ENCODE measurements at regions not wholly inside any gene's neighbourhood (a gene's known extent, or its start where the extent isn't known, plus 50 kb on each side); places are given as distances from the start of the nearest gene placed in this dataset.

DNA sequence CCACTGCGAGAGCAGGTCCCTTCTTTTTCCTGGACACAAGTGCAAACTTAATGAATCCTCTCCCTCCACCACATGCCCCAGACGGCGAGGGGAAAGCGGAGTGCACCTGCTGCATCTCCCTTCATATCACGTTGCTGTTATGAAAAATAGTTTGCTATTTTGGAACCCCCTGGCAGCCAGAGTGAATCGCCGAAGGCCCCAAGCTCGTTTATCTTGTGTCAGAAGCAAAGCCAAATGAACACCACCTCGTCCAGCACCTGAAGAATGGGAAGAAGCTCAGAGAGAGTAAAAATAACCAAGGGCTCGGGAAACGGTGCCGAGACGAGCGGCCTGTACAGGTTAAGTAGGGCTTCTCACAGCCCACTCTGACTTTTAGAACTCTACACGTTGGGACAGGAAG is 394.6 kb upstream of the RORA start:
- peaks cover 10% of the 10 kb centered on the region for H3K27me3 ChIP-seq (ENCODE audit: low read depth, low read length)
- no peak overlapping the region for H3K9ac ChIP-seq (ENCODE audit: low read length)
- H3K4me2 ChIP-seq (ENCODE audit: low read length), result no peak overlapping the region
- no peaks in the 10 kb centered on the region for H3K79me2 ChIP-seq (ENCODE audit: low read length)
- no peaks in the 10 kb centered on the region for H3K36me3 ChIP-seq (replicated peaks; ENCODE audit: low read depth, low read length)
- H3K9me3 ChIP-seq (ENCODE audit: insufficient read depth, low read length), result no peaks in the 10 kb centered on the region
- no peak overlapping the region for H3K4me3 ChIP-seq (ENCODE audit: low read length)
- no peaks in the 10 kb centered on the region for H4K20me1 ChIP-seq (ENCODE audit: insufficient read depth, low read length)
- H3K27ac ChIP-seq (ENCODE audit: low read length), result no peak overlapping the region
- TF ChIP-seq CTCF (IDR thresholded peaks at IDR 0.05; ENCODE audit: low read depth, low read length) (no peak), EZH2phosphoT487 (IDR thresholded peaks at IDR 0.05; ENCODE audit: low read depth) (no peak)
- no peak overlapping the region for H2AFZ ChIP-seq (ENCODE audit: low read depth, low read length)
- H3K4me1 ChIP-seq (ENCODE audit: low read length), result no peaks in the 10 kb centered on the region

- Histone ChIP-seq H4K20me1 (ENCODE audit: insufficient read depth, low read length) (no peaks in the 10 kb centered on the region), H3K27ac (ENCODE audit: low read length) (no peak overlapping the region), H2AFZ (ENCODE audit: low read depth, low read length) (no peak overlapping the region), H3K27me3 (ENCODE audit: low read depth, low read length) (peaks cover 10% of the 10 kb centered on the region; the same call in 1 of the 2 replicates), H3K4me1 (ENCODE audit: low read length) (no peaks in the 10 kb centered on the region), H3K4me2 (ENCODE audit: low read length) (no peak overlapping the region), H3K79me2 (ENCODE audit: low read length) (no peaks in the 10 kb centered on the region), H3K36me3 (replicated peaks; ENCODE audit: low read depth, low read length) (no peaks in the 10 kb centered on the region), H3K9me3 (ENCODE audit: insufficient read depth, low read length) (no peaks in the 10 kb centered on the region), H3K4me3 (ENCODE audit: low read length) (no peak overlapping the region), H3K9ac (ENCODE audit: low read length) (no peak overlapping the region)
- no peak for TF ChIP-seq EZH2phosphoT487 (IDR thresholded peaks at IDR 0.05; ENCODE audit: low read depth)
- TF ChIP-seq CTCF (IDR thresholded peaks at IDR 0.05; ENCODE audit: low read depth, low read length), result no peak
Observed at GRCh38 chr15:61621865-61622264, 392.8 kb upstream of the RORA start.

GRCh38 chr15:61621146-61621545 is 392.0 kb upstream of the RORA start:
- Histone ChIP-seq H3K4me2 (ENCODE audit: low read length) (no peak overlapping the region), H3K4me3 (ENCODE audit: low read length) (no peak overlapping the region), H2AFZ (ENCODE audit: low read depth, low read length) (no peak overlapping the region), H3K27me3 (ENCODE audit: low read depth, low read length) (peaks cover 10% of the 10 kb centered on the region; the same call in 1 of the 2 replicates), H3K9ac (ENCODE audit: low read length) (no peak overlapping the region), H3K4me1 (ENCODE audit: low read length) (no peaks in the 10 kb centered on the region), H3K36me3 (replicated peaks; ENCODE audit: low read depth, low read length) (no peaks in the 10 kb centered on the region), H3K79me2 (ENCODE audit: low read length) (no peaks in the 10 kb centered on the region), H3K27ac (ENCODE audit: low read length) (no peak overlapping the region), H3K9me3 (ENCODE audit: insufficient read depth, low read length) (no peaks in the 10 kb centered on the region), H4K20me1 (ENCODE audit: insufficient read depth, low read length) (no peaks in the 10 kb centered on the region)
- TF ChIP-seq CTCF (IDR thresholded peaks at IDR 0.05; ENCODE audit: low read depth, low read length) (peak; percentile 55), EZH2phosphoT487 (IDR thresholded peaks at IDR 0.05; ENCODE audit: low read depth) (no peak)

- no peak overlapping the region for H3K4me2 ChIP-seq (ENCODE audit: low read length)
- H3K9ac ChIP-seq (ENCODE audit: low read length), result no peak overlapping the region
Observed at GRCh38 chr15:61620151-61620550, 391.0 kb upstream of the RORA start.

More at GRCh38 chr15:61620151-61620550, 391.0 kb upstream of the RORA start:
- no peaks in the 10 kb centered on the region for H3K79me2 ChIP-seq (ENCODE audit: low read length)
- H3K36me3 ChIP-seq (replicated peaks; ENCODE audit: low read depth, low read length), result no peaks in the 10 kb centered on the region
- H4K20me1 ChIP-seq (ENCODE audit: insufficient read depth, low read length), result no peaks in the 10 kb centered on the region
- no peak overlapping the region for H2AFZ ChIP-seq (ENCODE audit: low read depth, low read length)
- no peak overlapping the region for H3K4me3 ChIP-seq (ENCODE audit: low read length)
- no peaks in the 10 kb centered on the region for H3K4me1 ChIP-seq (ENCODE audit: low read length)
- TF ChIP-seq CTCF (IDR thresholded peaks at IDR 0.05; ENCODE audit: low read depth, low read length), result no peak
- peaks cover 10% of the 10 kb centered on the region; the same call in 1 of the 2 replicates for H3K27me3 ChIP-seq (ENCODE audit: low read depth, low read length)
- H3K27ac ChIP-seq (ENCODE audit: low read length), result no peak overlapping the region
- H3K9me3 ChIP-seq (ENCODE audit: insufficient read depth, low read length), result no peaks in the 10 kb centered on the region

Data from OCI-LY3 (cell line).